H1 (cell line): ENCODE measurements at regions not wholly inside any gene's neighbourhood (a gene's known extent, or its start where the extent isn't known, plus 50 kb on each side); places are given as distances from the start of the nearest gene placed in this dataset.

Experiments used
- CTCF ChIA-PET: fragments of 300-600 bp; sonication (Branson Sonifier 250); formaldehyde crosslinking; loops from one replicate; lab custom pipeline; 2021; ENCODE audit not compliant: partially characterized antibody; lab: Charles Lee
- POLR2A ChIA-PET: fragments of 300-600 bp; sonication (Branson Sonifier 250); formaldehyde crosslinking; loops from one replicate; lab custom pipeline; 2021; ENCODE audit warnings: inconsistent platforms; ENCODE audit not compliant: partially characterized antibody; lab: Charles Lee
- DNase-seq, 2 experiments: peaks; one replicate each; pipeline versions ENCODE4 v3.0.0 to v3.0.0-alpha.2; 2010 to 2022; ENCODE audit warnings: low spot score in 2 of 2, low read depth in 1 of 2, mixed read lengths in 1 of 2
- FAIRE-seq: peaks from 2 replicates; lab custom pipeline; 2011; peaks lifted over from hg19 to GRCh38; lab: Jason Lieb, UNC
- H2AFZ ChIP-seq: 2 replicates; pipeline ENCODE4 v1.8.1; 2012; ENCODE audit warnings: low read length, inconsistent platforms
- H2AK5ac ChIP-seq: 2 replicates; pipeline ENCODE4 v1.6.1; 2013; ENCODE audit warnings: low read depth, low read length
- H2BK120ac ChIP-seq: replicated peaks from 2 replicates; pipeline ENCODE3; 2013; ENCODE audit warnings: low read depth, low read length, inconsistent platforms
- H2BK12ac ChIP-seq: 2 replicates; pipeline ENCODE4 v1.6.1; 2013; ENCODE audit warnings: low read depth, low read length
- H2BK15ac ChIP-seq: 2 replicates; pipeline ENCODE4 v1.6.1; 2013; ENCODE audit warnings: low read length
- H2BK20ac ChIP-seq: 2 replicates; pipeline ENCODE4 v1.6.1; 2013; ENCODE audit warnings: low read length
- H2BK5ac ChIP-seq: 2 replicates; pipeline ENCODE4 v1.6.1; 2013; ENCODE audit warnings: low read depth, low read length
- H3K14ac ChIP-seq: 2 replicates; pipeline ENCODE4 v1.6.1; 2013; ENCODE audit warnings: inconsistent platforms; ENCODE audit not compliant: insufficient read length
- H3K18ac ChIP-seq: 2 replicates; pipeline ENCODE4 v1.6.1; 2013; ENCODE audit warnings: low read length; ENCODE audit errors: extremely low read depth
- H3K23ac ChIP-seq: 2 replicates; pipeline ENCODE4 v1.6.1; 2013; ENCODE audit warnings: inconsistent platforms; ENCODE audit not compliant: insufficient read length
- H3K23me2 ChIP-seq: 2 replicates; pipeline ENCODE4 v1.6.1; 2013; ENCODE audit warnings: low read depth, low read length
- H3K27ac ChIP-seq: 2 replicates; pipeline ENCODE4 v1.6.1; 2011; ENCODE audit warnings: low read depth, low read length, inconsistent platforms
- H3K27me3 ChIP-seq, 4 experiments: replicated peaks in 1 of 4; 1 replicate in 1 of 4; 2 replicates in 3 of 4; pipeline versions ENCODE4 v1.6.1 to v1.8.1; 2011 to 2013; ENCODE audit warnings: low read length in 3 of 4, mild to moderate bottlenecking in 3 of 4, inconsistent platforms in 2 of 4, mixed read lengths in 2 of 4, moderate library complexity in 1 of 4; ENCODE audit not compliant: control insufficient read depth in 3 of 4, insufficient read depth in 3 of 4; ENCODE audit errors: extremely low read depth in 1 of 4
- H3K36me3 ChIP-seq, 4 experiments: 2 replicates each; pipeline versions ENCODE4 v1.6.1 to v1.8.1; 2011 to 2013; ENCODE audit warnings: mild to moderate bottlenecking in 4 of 4, low read length in 3 of 4, moderate library complexity in 2 of 4, control low read depth in 1 of 4, inconsistent platforms in 1 of 4; ENCODE audit not compliant: insufficient read depth in 4 of 4, control insufficient read depth in 2 of 4
- H3K4ac ChIP-seq: replicated peaks from 2 replicates; pipeline ENCODE3; 2013; ENCODE audit warnings: low read length, low read depth, mixed read lengths, inconsistent platforms; ENCODE audit not compliant: insufficient read length
- H3K4me1 ChIP-seq, 4 experiments: replicated peaks in 1 of 4; 1 replicate in 1 of 4; 2 replicates in 3 of 4; pipeline versions ENCODE4 v1.6.1 to v1.8.1; 2011 to 2013; ENCODE audit warnings: low read length in 3 of 4, inconsistent platforms in 2 of 4, mixed read lengths in 1 of 4; ENCODE audit not compliant: insufficient read depth in 4 of 4, control insufficient read depth in 3 of 4
- H3K4me2 ChIP-seq, 2 experiments: 2 replicates each; pipeline versions ENCODE4 v1.6.1 to v1.8.1; 2011 to 2013; ENCODE audit warnings: low read depth in 2 of 2, low read length in 2 of 2, control low read depth in 1 of 2, inconsistent platforms in 1 of 2, mild to moderate bottlenecking in 1 of 2; ENCODE audit not compliant: insufficient read depth in 1 of 2
- H3K4me3 ChIP-seq, 4 experiments: fragments of 200-600, 300-600 bp in 1 of 4; sonication (generic), shearing (Covaris generic), sonication (Bioruptor Twin) in 1 of 4; 2 replicates each; pipeline versions ENCODE4 v1.5.1 to v1.8.1; 2011 to 2016; ENCODE audit warnings: low read length in 4 of 4, low read depth in 3 of 4, control low read depth in 2 of 4, inconsistent platforms in 2 of 4, mild to moderate bottlenecking in 2 of 4, mixed read lengths in 1 of 4, moderate library complexity in 1 of 4; ENCODE audit not compliant: insufficient read depth in 2 of 4; ENCODE audit errors: extremely low read depth in 1 of 4
- H3K56ac ChIP-seq: replicated peaks from 2 replicates; pipeline ENCODE3; 2013; ENCODE audit warnings: low read depth, mild to moderate bottlenecking, mixed read lengths, low read length, inconsistent platforms; ENCODE audit not compliant: insufficient read length
- H3K79me1 ChIP-seq: 2 replicates; pipeline ENCODE4 v1.6.1; 2013; ENCODE audit warnings: low read depth, low read length, control low read depth
- H3K79me2 ChIP-seq, 2 experiments: 2 replicates each; pipeline versions ENCODE4 v1.6.1 to v1.8.1; 2012 to 2013; ENCODE audit warnings: low read length in 2 of 2, mild to moderate bottlenecking in 2 of 2, inconsistent platforms in 1 of 2; ENCODE audit not compliant: insufficient read depth in 2 of 2, control insufficient read depth in 1 of 2
- H3K9ac ChIP-seq, 4 experiments: replicated peaks in 1 of 4; 1 replicate in 1 of 4; 2 replicates in 3 of 4; pipeline versions ENCODE4 v1.6.1 to v1.8.1; 2011 to 2013; ENCODE audit warnings: low read depth in 3 of 4, low read length in 3 of 4, control low read depth in 2 of 4, mild to moderate bottlenecking in 2 of 4, moderate library complexity in 2 of 4, inconsistent platforms in 1 of 4; ENCODE audit errors: extremely low read depth in 1 of 4
- H3K9me3 ChIP-seq, 2 experiments: 2 replicates each; pipeline versions ENCODE4 v1.6.1 to v1.8.1; 2012 to 2013; ENCODE audit warnings: mild to moderate bottlenecking in 2 of 2, moderate library complexity in 2 of 2, control low read depth in 1 of 2, inconsistent platforms in 1 of 2, low read depth in 1 of 2, low read length in 1 of 2, mixed read lengths in 1 of 2; ENCODE audit not compliant: insufficient read depth in 2 of 2
- H4K20me1 ChIP-seq, 2 experiments: replicated peaks in 1 of 2; 2 replicates each; pipeline versions ENCODE3 to v1.8.1; 2011 to 2013; ENCODE audit warnings: inconsistent platforms in 2 of 2, low read length in 2 of 2, mild to moderate bottlenecking in 1 of 2; ENCODE audit not compliant: insufficient read depth in 2 of 2, control insufficient read depth in 1 of 2
- H4K5ac ChIP-seq: 2 replicates; pipeline ENCODE4 v1.6.1; 2013; ENCODE audit warnings: low read length, low read depth, mixed read lengths, inconsistent platforms; ENCODE audit not compliant: insufficient read length
- H4K8ac ChIP-seq: 2 replicates; pipeline ENCODE4 v1.8.0; 2013; ENCODE audit warnings: mild to moderate bottlenecking, moderate library complexity, low read length, inconsistent platforms; ENCODE audit not compliant: insufficient read depth; ENCODE audit errors: extremely low read depth
- H4K91ac ChIP-seq: replicated peaks from 2 replicates; pipeline ENCODE3; 2013; ENCODE audit warnings: low read length, mixed read lengths, inconsistent platforms; ENCODE audit not compliant: insufficient read length
- GTF2F1 ChIP-seq: IDR thresholded peaks from 2 replicates; pipeline ENCODE4 v1.6.1; 2012; ENCODE audit warnings: low read depth, low read length, improper control_type of control experiment, borderline replicate concordance
- whole genome bisulfite sequencing, 2 experiments: shearing (Covaris generic) in 1 of 2; methylation state at CpG; one replicate each; pipeline versions ENCODE4 v1.1.6 to v1.1.7; 2013 to 2015; ENCODE audit warnings: low lambda C conversion rate in 2 of 2, mixed read lengths in 2 of 2, inconsistent platforms in 1 of 2, low coverage in 1 of 2, missing lambda C conversion rate in 1 of 2; ENCODE audit not compliant: insufficient replicate concordance in 2 of 2, insufficient coverage in 1 of 2, insufficient read length in 1 of 2; ENCODE audit errors: extremely low coverage in 1 of 2, missing lambda C conversion rate in 1 of 2; 5-methylcytosine and 5-hydroxymethylcytosine counted together

DNA sequence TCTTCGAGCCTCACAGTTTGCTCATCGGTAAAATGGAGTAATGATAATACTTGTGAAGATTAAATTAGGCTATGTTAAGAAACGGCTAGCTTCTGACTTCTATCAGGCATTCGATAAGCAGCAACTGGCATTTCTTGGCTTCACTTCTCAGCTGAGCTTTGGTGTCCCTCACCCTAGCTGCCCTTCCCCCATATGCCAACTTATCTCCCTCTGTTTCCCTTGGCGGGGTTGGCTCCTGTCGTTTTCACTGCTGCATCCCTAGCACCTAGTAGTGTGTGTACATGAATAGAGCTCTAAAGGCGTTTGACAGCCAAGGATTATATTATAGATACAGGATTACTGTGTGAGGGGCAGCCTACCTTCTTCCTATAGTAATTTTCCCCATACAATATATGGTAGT lies 97.5 kb downstream of the TNFSF11 start:
- H3K4me3 ChIP-seq, result no peak overlapping the region
- no peak for FAIRE-seq
- no peak overlapping the region for H4K91ac ChIP-seq
- no peak overlapping the region for H3K4me2 ChIP-seq
- no peak overlapping the region for H2AK5ac ChIP-seq
- no peak overlapping the region for H3K9ac ChIP-seq
- H3K27me3 ChIP-seq, result no peaks in the 10 kb centered on the region
- POLR2A ChIA-PET, result no interaction called here
- H3K23ac ChIP-seq, result no peak overlapping the region
- H3K23me2 ChIP-seq, result no peaks in the 10 kb centered on the region
- H3K14ac ChIP-seq, result no peak overlapping the region
- H3K56ac ChIP-seq, result no peak overlapping the region
- CTCF ChIA-PET, result no interaction called here
- no peaks in the 10 kb centered on the region for H3K9me3 ChIP-seq
- H2BK120ac ChIP-seq, result no peak overlapping the region
- no peak overlapping the region for H4K5ac ChIP-seq
- no peak overlapping the region for H2BK20ac ChIP-seq
- H3K27ac ChIP-seq, result no peak overlapping the region
- no peaks in the 10 kb centered on the region for H3K79me2 ChIP-seq
- no peak overlapping the region for H2BK5ac ChIP-seq
- no peak overlapping the region for H4K8ac ChIP-seq
- H3K79me1 ChIP-seq, result no peaks in the 10 kb centered on the region
- H3K4me1 ChIP-seq, result no peaks in the 10 kb centered on the region
- TF ChIP-seq GTF2F1, result no peak
- TF ChIP-seq, all 59 proteins: peak for 0
- Histone ChIP-seq H2BK15ac (no peak overlapping the region), H2AFZ (no peak overlapping the region), H4K20me1 (no peaks in the 10 kb centered on the region), H3K18ac (no peak overlapping the region), H3K4ac (no peak overlapping the region), H2BK12ac (no peak overlapping the region), H3K36me3 (no peaks in the 10 kb centered on the region)
- DNase-seq, result no peak
- 82% methylated on average over 7 of the region's 7 CpGs; no CpG with 5 or more reads in 1 of the 2 experiments for WGBS, 2 experiments
